ENCODE measurements at regions not wholly inside any gene's neighbourhood (a gene's known extent, or its start where the extent isn't known, plus 50 kb on each side); places are given as distances from the start of the nearest gene placed in this dataset.
"Not testable (repeated sequence)": the region's sequence is repeated elsewhere in the genome, so short reads cannot be mapped to it uniquely, and the experiment has no call there.

DNA sequence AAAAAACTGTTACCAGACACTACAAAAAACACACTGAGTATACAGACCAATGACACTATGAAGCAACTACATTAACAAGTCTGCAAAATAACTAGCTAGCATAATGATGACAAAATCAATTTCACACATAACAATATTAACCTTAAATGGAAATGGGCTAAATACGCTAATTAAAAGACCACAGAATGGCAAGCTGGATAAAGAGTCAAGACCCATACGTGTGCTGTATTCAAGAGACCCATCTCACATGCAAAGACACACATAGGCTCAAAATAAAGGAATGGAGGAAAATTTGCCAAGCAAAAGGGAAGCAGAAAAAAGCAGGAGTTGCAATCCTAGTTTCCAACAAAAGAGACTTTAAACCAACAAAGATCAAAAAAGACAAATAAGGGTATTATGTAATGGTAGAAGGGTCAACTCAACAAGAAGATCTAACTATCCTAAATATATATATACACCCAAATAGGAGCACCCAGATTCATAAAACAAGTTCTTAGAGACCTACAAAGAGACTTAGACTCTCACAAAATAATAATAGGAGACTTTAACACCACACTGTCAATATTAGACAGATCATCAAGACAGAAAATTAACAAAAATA lies 158.6 kb downstream of the ALDH8A1 start:
- not testable (repeated sequence) for DNase-seq (ENCODE audit: low spot score)

DNA sequence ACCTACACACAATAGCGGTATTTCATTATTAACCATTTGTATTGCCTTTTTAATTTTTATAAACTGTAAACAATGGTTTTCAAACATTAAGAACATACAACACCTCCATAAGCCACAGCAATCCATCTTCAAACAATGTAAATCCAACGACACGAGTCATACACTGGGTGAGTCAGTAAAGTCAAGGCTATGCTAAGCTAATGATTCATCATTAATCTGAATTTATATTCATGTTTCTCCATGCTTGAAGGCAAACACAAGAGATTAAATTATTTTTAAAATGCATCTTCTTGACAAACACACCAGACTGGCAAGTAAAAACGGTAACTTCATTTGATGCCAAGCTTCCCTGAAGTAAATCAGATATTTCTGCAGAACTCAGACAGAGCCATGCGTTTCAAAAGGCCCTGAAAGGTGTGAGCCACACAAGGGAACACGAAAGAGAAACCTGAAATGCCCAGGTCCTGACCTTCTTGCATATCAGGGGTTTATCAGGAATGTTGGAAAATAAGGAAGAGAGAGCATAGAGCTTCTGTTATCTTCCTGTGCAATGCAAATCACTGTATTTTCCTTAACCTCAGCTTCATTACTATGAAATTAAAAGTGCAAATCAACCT lies 162.5 kb downstream of the ALDH8A1 start:
- DNase-seq (ENCODE audit: low spot score): peak; percentile 12

- no peak for DNase-seq (ENCODE audit: low spot score)
Observed at GRCh38 chr6:134784336-134784735, 165.6 kb downstream of the ALDH8A1 start.

DNA sequence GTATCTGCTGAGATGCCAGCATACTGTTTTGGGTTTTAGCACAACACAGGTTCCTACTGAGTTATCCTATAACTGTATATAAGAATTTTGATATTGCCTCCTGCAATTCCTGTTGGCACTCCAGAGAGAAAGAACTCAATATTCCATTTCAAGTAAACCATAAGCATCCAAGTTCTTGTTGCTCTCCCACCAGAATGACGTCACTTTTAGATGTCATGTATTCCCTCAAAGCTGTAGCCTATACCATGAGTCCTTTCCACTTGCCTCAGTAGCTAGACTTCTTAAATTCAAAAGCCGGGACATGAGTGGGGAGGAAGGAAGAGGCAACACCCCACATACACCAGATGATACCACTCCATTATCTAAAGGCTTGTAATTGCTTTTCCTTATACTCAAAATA lies 171.5 kb downstream of the ALDH8A1 start:
- DNase-seq (ENCODE audit: low spot score): no peak

DNA sequence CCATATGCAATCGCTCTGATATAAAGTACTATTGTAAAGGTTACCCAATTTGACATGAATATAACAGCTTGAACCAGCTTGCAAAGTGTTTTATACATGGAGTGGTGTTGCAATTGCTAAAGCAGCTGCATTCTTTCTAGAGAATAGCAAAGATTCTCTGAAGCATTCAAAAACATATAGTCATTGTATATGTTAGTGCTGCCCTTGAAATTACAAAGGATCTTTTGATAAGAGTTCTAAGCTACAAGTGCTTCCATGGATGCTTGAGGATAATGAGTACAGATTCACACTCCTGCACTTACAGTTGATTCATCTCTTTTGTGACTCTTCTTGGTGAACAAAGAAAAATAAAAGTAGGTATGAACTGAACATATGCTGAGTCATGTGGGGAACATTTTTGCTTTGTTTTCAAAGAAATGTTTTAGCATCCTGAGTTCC lies 175.7 kb downstream of the ALDH8A1 start:
- DNase-seq (ENCODE audit: low spot score): no peak

DNA sequence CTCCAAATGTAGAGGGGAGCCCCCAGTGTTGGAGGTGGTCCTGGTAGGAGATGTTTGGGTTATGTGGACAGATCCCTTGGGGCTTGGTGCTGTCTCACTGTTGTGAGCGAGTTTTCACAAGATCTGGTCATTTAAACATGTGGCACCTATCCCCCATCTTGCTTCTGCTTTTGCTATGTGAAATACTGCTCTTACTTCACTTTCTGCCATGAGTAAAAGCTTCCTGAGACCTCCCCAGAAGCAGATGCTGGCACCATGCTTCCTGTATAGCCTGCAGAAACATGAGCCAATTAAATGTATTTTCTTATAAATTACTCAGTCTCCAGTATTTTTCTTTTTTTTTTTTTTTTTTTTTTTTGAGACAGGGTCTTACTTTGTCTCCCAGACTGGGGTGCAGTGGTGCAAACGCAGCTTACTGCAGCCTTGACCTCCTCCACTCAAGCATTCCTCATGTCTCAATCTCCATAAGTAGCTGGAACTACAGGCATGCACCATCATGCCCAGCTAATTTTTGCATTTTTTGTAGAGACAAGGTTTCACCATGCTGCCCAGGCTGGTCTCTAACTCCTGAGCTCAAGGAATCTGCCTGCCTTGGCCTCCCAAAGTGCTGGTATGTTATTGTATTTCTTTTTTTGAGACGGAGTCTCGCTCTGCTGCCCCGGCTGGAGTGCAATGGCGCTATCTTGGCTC lies 177.1 kb downstream of the ALDH8A1 start:
- DNase-seq (ENCODE audit: low spot score): no peak

DNA sequence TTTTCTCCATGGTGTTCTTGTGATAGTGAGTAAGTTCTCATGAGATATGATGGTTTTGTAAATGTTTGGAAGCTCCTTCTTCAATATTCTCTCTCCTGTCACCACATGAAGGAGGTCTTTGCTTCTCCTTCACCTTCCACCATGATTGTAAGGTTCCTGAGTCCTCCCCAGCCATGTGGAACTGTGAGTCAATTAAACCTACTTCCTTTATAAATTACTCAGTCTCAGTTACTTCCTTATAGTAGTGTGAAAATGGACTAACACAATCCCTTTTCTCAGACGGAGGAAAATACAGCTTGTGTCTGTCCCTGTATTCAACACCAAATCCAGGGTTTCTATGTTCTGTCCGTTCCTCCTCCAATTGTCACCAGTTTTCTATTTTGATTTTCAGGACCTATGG lies 181.0 kb downstream of the ALDH8A1 start:
- DNase-seq (ENCODE audit: low spot score): no peak

DNA sequence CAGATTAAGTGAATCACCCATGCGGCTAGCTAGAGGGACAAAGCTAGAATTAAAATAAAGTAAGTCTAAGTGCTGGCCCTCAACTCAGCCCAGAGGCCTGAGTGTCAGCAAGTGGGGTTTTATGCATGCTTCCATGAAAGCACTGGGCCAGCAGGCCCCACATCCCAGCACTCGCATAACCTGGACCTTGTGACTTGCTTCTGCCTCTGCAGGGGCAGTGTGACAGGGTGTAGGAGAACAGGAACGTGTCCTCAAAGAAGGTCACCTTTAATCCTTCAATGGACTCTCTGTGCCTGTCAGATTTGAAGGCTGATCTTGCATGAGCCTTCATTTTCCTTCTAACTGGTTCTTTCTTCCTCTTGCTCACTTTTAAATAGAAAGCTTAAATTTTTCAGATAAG lies 183.4 kb downstream of the ALDH8A1 start:
- DNase-seq (ENCODE audit: low spot score): no peak

DNA sequence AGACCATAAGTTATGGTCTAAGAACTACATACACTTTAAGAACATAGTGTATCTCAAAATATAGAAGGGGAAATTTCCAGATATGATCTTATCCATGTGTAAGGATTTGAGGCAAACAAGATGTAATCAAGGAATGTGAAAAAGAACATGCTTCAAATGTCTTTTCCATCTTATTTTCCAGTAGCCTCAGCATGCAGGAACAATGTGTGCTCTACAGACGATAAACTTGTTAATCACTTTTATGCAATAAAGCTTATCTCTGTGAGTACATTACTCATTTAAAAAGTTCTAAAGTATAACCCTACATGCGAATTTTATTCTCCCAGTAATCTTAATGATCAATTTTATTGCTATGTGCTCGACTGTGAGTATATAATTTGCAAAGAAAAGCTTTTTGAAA lies 185.2 kb downstream of the ALDH8A1 start:
- DNase-seq (ENCODE audit: low spot score): no peak

DNA sequence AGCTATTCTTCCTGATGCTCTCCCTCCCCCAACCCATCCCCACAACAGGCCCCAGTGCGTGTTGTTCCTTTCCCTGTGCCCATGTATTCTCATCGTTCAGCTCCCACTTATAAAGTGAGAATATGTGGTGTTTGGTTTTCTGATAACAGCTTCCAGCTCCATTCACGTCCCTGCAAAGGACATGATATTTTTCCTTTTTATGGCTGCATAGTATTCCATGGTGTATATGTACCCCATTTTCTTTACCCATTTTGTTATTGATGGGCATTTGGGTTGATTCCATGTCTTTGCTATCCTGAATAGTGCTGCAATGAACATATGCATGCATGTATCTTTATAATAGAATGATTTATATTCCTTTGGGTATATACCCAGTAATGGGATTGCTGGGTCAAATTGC lies 186.3 kb downstream of the ALDH8A1 start:
- not testable (repeated sequence) for DNase-seq (ENCODE audit: low spot score)

- DNase-seq (ENCODE audit: low spot score): no peak
Observed at GRCh38 chr6:134758621-134759020, 191.3 kb downstream of the ALDH8A1 start.

- DNase-seq (ENCODE audit: low spot score): peak; percentile 61
Observed at GRCh38 chr6:134757911-134758361, 192.0 kb downstream of the ALDH8A1 start.

GRCh38 chr6:134756374-134757025 lies 193.4 kb downstream of the ALDH8A1 start:
- no peak for DNase-seq (ENCODE audit: low spot score)

DNA sequence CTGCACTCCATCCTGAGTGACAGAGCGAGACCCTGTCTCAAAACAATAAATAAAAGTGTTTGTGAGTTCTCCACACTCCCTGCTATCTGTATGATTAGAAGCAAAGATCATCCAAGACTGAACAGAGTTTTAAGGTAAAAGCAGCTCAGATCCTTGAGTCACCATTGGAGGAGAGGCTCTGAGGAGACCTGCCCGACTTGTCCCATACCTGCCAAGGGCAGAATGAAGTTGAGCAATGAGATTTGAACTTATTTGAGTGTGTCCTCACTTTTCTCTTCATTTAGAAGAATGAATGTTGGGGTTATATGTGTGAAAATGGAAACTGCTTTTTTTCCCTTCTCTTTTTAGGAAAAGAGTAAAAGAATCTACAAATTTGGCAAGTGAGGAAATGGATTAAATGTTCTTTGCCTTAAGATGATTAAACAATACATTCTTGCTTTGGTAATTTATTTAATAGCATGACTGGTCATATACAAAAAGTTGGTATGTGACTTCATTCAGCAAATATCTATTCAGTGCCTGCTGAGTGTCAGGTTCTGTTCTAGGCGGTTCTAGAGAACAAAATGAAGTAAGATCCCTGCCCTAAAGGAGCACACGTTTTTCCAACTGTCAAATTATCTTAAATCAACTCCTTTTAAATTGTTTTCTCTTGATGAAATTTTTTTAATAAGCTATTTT lies 195.7 kb downstream of the ALDH8A1 start:
- DNase-seq (ENCODE audit: low spot score): no peak

DNA sequence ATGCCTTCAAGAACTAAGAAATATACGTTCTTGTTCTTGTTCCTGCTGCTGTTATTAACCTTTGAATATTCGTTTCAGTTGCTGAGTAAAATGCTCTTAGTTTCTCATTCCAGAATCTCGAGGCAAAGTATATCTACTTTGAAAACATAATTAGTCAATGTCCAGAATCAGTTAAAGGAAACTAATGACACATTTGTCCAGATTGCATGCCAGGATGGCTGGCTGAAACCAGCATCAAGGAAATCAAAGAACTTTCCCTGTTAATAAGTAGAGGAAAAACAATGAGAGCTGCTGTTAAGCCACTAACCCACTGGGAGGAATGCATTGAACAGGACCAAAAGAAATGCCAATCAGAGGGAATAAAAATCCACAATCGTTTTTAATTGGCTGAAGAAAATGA lies 196.9 kb downstream of the ALDH8A1 start:
- DNase-seq (ENCODE audit: low spot score): peak; percentile 51

- DNase-seq (ENCODE audit: low spot score): no peak
Observed at GRCh38 chr6:134752445-134752844, 197.5 kb downstream of the ALDH8A1 start.

DNA sequence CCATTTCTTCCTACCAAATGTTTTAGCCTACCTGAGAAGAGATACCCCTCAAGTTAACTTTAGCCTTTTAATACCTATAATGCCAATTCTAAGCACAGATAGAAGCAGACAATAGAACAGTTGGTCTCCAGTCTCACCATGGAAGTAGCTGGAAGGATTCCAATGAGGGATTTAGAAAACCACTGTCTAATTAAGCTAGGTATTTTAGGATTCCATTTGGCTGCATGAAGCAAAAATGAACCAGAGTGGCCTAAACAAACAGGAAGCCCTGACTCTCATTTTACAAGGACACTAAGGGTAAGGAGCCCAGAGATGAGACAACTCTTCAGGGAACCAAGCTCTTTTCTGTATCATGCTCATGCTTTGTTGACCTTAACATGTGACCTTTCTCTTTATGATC lies 199.2 kb downstream of the ALDH8A1 start:
- DNase-seq (ENCODE audit: low spot score): no peak

DNA sequence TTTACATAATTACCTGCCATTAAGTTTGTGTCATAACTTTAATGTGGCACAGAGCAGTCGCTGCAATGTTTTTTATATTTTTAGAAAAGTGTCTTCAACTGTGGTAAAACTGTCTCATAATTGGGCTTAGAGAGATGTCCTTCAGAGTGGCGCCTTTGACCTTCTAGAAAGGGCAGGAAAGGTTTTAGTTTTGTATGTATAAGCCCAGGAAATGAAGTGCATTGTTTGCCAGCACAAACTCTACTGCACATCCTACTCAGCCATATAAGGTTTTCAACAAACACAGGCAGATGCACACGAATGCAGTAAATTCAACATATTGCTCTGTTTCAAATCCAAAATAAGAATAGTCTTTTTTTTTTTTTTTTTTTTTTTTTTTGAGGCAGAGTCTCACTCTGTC lies 201.4 kb downstream of the ALDH8A1 start:
- DNase-seq (ENCODE audit: low spot score): no peak

GRCh38 chr6:134747197-134747596 lies 202.7 kb downstream of the ALDH8A1 start:
- not testable (repeated sequence) for DNase-seq (ENCODE audit: low spot score)

- no peak for DNase-seq (ENCODE audit: low spot score)
Observed at GRCh38 chr6:134746140-134746539, 203.8 kb downstream of the ALDH8A1 start.

DNA sequence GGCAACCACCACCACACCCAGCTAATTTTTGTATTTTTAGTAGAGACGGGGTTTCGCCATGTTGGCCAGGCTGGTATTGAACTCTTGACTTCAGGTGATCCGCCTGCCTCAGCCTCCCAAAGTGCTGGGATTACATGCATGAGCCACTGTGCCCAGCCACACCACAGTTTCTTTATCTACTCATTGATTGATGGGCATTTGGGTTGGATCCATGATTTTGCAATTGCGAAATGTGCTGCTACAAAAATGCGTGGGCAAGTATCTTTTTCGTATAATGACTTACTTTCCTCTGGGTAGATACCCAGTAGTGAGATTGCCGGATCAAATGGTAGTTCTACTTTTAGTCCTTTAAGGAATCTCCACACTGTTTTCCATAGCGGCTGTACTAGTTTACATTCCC lies 204.7 kb downstream of the ALDH8A1 start:
- not testable (repeated sequence) for DNase-seq (ENCODE audit: low spot score)

DNA sequence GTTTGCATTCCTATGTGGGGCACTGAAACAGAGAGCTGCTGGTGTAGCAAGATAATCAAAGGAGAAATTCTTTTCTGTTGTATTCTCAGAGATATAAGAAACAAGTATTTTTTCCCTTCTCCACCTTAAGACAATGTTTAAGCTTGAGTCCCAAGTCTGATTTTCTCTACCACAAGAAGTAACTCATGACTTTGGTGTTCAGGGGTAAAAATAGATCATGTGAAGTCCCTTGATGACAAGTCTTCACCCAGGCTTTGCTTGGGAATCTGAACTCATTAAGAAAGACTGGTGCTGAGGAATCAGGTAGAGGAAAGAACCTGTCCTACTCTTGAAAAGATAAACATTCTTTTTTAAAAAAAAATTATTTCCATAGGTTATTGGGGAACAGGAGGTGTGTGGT lies 205.6 kb downstream of the ALDH8A1 start:
- DNase-seq (ENCODE audit: low spot score): no peak

All from HT-29 (cell line).